ENCODE measurements at regions not wholly inside any gene's neighbourhood (a gene's known extent, or its start where the extent isn't known, plus 50 kb on each side); places are given as distances from the start of the nearest gene placed in this dataset.

GRCh38 chr5:167966979-167967378 is 324.5 kb upstream of the WWC1 start:
- H3K9me3 ChIP-seq (replicated peaks; ENCODE audit: low read length): no peaks in the 10 kb centered on the region
- no peak overlapping the region for H3K9ac ChIP-seq (ENCODE audit: low read depth, low read length)
- H3K27me3 ChIP-seq (ENCODE audit: control insufficient read depth, insufficient read depth, low read length): no peaks in the 10 kb centered on the region
- H3K4me3 ChIP-seq (ENCODE audit: low read length): no peak overlapping the region
- H3K4me2 ChIP-seq (ENCODE audit: low read length): no peak overlapping the region
- H3K36me3 ChIP-seq (ENCODE audit: insufficient read depth, low read length): no peaks in the 10 kb centered on the region
- H3K4me1 ChIP-seq (ENCODE audit: control insufficient read depth, insufficient read depth, low read length): peaks cover 2% of the 10 kb centered on the region

GRCh38 chr5:167967494-167968177 is 323.8 kb upstream of the WWC1 start:
- Histone ChIP-seq H3K4me1 (ENCODE audit: control insufficient read depth, insufficient read depth, low read length) (peaks cover 2% of the 10 kb centered on the region), H3K27me3 (ENCODE audit: control insufficient read depth, insufficient read depth, low read length) (no peaks in the 10 kb centered on the region), H3K4me2 (ENCODE audit: low read length) (no peak overlapping the region), H3K4me3 (ENCODE audit: low read length) (no peak overlapping the region), H3K9ac (ENCODE audit: low read depth, low read length) (no peak overlapping the region), H3K9me3 (replicated peaks; ENCODE audit: low read length) (no peaks in the 10 kb centered on the region), H3K36me3 (ENCODE audit: insufficient read depth, low read length) (no peaks in the 10 kb centered on the region)

- Histone ChIP-seq H3K9me3 (replicated peaks; ENCODE audit: low read length) (no peaks in the 10 kb centered on the region), H3K9ac (ENCODE audit: low read depth, low read length) (no peak overlapping the region), H3K36me3 (ENCODE audit: insufficient read depth, low read length) (no peaks in the 10 kb centered on the region), H3K4me1 (ENCODE audit: control insufficient read depth, insufficient read depth, low read length) (peaks cover 2% of the 10 kb centered on the region), H3K4me3 (ENCODE audit: low read length) (no peak overlapping the region), H3K27me3 (ENCODE audit: control insufficient read depth, insufficient read depth, low read length) (no peaks in the 10 kb centered on the region), H3K4me2 (ENCODE audit: low read length) (no peak overlapping the region)
Measured at GRCh38 chr5:167968837-167969236, 322.6 kb upstream of the WWC1 start.

- H3K27me3 ChIP-seq (ENCODE audit: control insufficient read depth, insufficient read depth, low read length): no peaks in the 10 kb centered on the region
- no peaks in the 10 kb centered on the region for H3K36me3 ChIP-seq (ENCODE audit: insufficient read depth, low read length)
- no peak overlapping the region for H3K4me2 ChIP-seq (ENCODE audit: low read length)
- peaks cover 2% of the 10 kb centered on the region for H3K4me1 ChIP-seq (ENCODE audit: control insufficient read depth, insufficient read depth, low read length)
- no peaks in the 10 kb centered on the region for H3K9me3 ChIP-seq (replicated peaks; ENCODE audit: low read length)
- H3K9ac ChIP-seq (ENCODE audit: low read depth, low read length): no peak overlapping the region
- H3K4me3 ChIP-seq (ENCODE audit: low read length): no peak overlapping the region
Measured at GRCh38 chr5:167969998-167970397, 321.4 kb upstream of the WWC1 start.

- Histone ChIP-seq H3K36me3 (ENCODE audit: insufficient read depth, low read length) (no peaks in the 10 kb centered on the region), H3K4me3 (ENCODE audit: low read length) (no peak overlapping the region), H3K4me1 (ENCODE audit: control insufficient read depth, insufficient read depth, low read length) (peaks cover 2% of the 10 kb centered on the region), H3K27me3 (ENCODE audit: control insufficient read depth, insufficient read depth, low read length) (no peaks in the 10 kb centered on the region), H3K9ac (ENCODE audit: low read depth, low read length) (no peak overlapping the region), H3K9me3 (replicated peaks; ENCODE audit: low read length) (no peaks in the 10 kb centered on the region), H3K4me2 (ENCODE audit: low read length) (no peak overlapping the region)
Measured at GRCh38 chr5:167971706-167972105, 319.7 kb upstream of the WWC1 start.

- Histone ChIP-seq H3K9me3 (replicated peaks; ENCODE audit: low read length) (no peaks in the 10 kb centered on the region), H3K36me3 (ENCODE audit: insufficient read depth, low read length) (no peaks in the 10 kb centered on the region), H3K4me2 (ENCODE audit: low read length) (no peak overlapping the region), H3K27me3 (ENCODE audit: control insufficient read depth, insufficient read depth, low read length) (no peaks in the 10 kb centered on the region), H3K4me3 (ENCODE audit: low read length) (no peak overlapping the region), H3K9ac (ENCODE audit: low read depth, low read length) (no peak overlapping the region), H3K4me1 (ENCODE audit: control insufficient read depth, insufficient read depth, low read length) (peaks cover 2% of the 10 kb centered on the region)
Measured at GRCh38 chr5:167973126-167973525, 318.3 kb upstream of the WWC1 start.

- Histone ChIP-seq H3K4me3 (ENCODE audit: low read length) (no peak overlapping the region), H3K9ac (ENCODE audit: low read depth, low read length) (no peak overlapping the region), H3K4me1 (ENCODE audit: control insufficient read depth, insufficient read depth, low read length) (no peaks in the 10 kb centered on the region), H3K4me2 (ENCODE audit: low read length) (no peak overlapping the region), H3K36me3 (ENCODE audit: insufficient read depth, low read length) (no peaks in the 10 kb centered on the region), H3K27me3 (ENCODE audit: control insufficient read depth, insufficient read depth, low read length) (no peaks in the 10 kb centered on the region), H3K9me3 (replicated peaks; ENCODE audit: low read length) (no peaks in the 10 kb centered on the region)
Measured at GRCh38 chr5:167984951-167985350, 306.5 kb upstream of the WWC1 start.

- H3K4me1 ChIP-seq (ENCODE audit: control insufficient read depth, insufficient read depth, low read length): no peaks in the 10 kb centered on the region
Measured at GRCh38 chr5:167985373-167985772, 306.1 kb upstream of the WWC1 start.

GRCh38 chr5:167987490-167988280 is 303.8 kb upstream of the WWC1 start:
- no peaks in the 10 kb centered on the region for H3K27me3 ChIP-seq (ENCODE audit: control insufficient read depth, insufficient read depth, low read length)
- no peaks in the 10 kb centered on the region for H3K9me3 ChIP-seq (replicated peaks; ENCODE audit: low read length)
- H3K4me3 ChIP-seq (ENCODE audit: low read length): no peak overlapping the region
- no peak overlapping the region for H3K9ac ChIP-seq (ENCODE audit: low read depth, low read length)
- no peaks in the 10 kb centered on the region for H3K4me1 ChIP-seq (ENCODE audit: control insufficient read depth, insufficient read depth, low read length)
- no peak overlapping the region for H3K4me2 ChIP-seq (ENCODE audit: low read length)
- no peaks in the 10 kb centered on the region for H3K36me3 ChIP-seq (ENCODE audit: insufficient read depth, low read length)

More at GRCh38 chr5:167985373-167985772, 306.1 kb upstream of the WWC1 start:
- Histone ChIP-seq H3K27me3 (ENCODE audit: control insufficient read depth, insufficient read depth, low read length) (no peaks in the 10 kb centered on the region), H3K36me3 (ENCODE audit: insufficient read depth, low read length) (no peaks in the 10 kb centered on the region), H3K4me3 (ENCODE audit: low read length) (no peak overlapping the region), H3K9ac (ENCODE audit: low read depth, low read length) (no peak overlapping the region), H3K9me3 (replicated peaks; ENCODE audit: low read length) (no peaks in the 10 kb centered on the region), H3K4me2 (ENCODE audit: low read length) (no peak overlapping the region)

GRCh38 chr5:167992868-167993267 is 298.6 kb upstream of the WWC1 start:
- Histone ChIP-seq H3K4me2 (ENCODE audit: low read length) (no peak overlapping the region), H3K36me3 (ENCODE audit: insufficient read depth, low read length) (no peaks in the 10 kb centered on the region), H3K4me1 (ENCODE audit: control insufficient read depth, insufficient read depth, low read length) (no peaks in the 10 kb centered on the region), H3K9me3 (replicated peaks; ENCODE audit: low read length) (no peaks in the 10 kb centered on the region), H3K9ac (ENCODE audit: low read depth, low read length) (no peak overlapping the region), H3K27me3 (ENCODE audit: control insufficient read depth, insufficient read depth, low read length) (no peaks in the 10 kb centered on the region), H3K4me3 (ENCODE audit: low read length) (no peak overlapping the region)

GRCh38 chr5:167993771-167994170 is 297.7 kb upstream of the WWC1 start:
- no peak overlapping the region for H3K4me3 ChIP-seq (ENCODE audit: low read length)
- no peaks in the 10 kb centered on the region for H3K9me3 ChIP-seq (replicated peaks; ENCODE audit: low read length)
- no peak overlapping the region for H3K4me2 ChIP-seq (ENCODE audit: low read length)
- no peaks in the 10 kb centered on the region for H3K4me1 ChIP-seq (ENCODE audit: control insufficient read depth, insufficient read depth, low read length)
- no peaks in the 10 kb centered on the region for H3K27me3 ChIP-seq (ENCODE audit: control insufficient read depth, insufficient read depth, low read length)
- H3K36me3 ChIP-seq (ENCODE audit: insufficient read depth, low read length): no peaks in the 10 kb centered on the region
- H3K9ac ChIP-seq (ENCODE audit: low read depth, low read length): no peak overlapping the region
